HG03108 (cell line): ENCODE measurements at regions not wholly inside any gene's neighbourhood (a gene's known extent, or its start where the extent isn't known, plus 50 kb on each side); places are given as distances from the start of the nearest gene placed in this dataset.

Source experiments
- ATAC-seq: cut with Tn5 transposase; IDR thresholded peaks from one replicate; pipeline ENCODE4 v1.9.1; 2021; ENCODE audit warnings: moderate library complexity; ENCODE audit not compliant: unreplicated experiment

DNA sequence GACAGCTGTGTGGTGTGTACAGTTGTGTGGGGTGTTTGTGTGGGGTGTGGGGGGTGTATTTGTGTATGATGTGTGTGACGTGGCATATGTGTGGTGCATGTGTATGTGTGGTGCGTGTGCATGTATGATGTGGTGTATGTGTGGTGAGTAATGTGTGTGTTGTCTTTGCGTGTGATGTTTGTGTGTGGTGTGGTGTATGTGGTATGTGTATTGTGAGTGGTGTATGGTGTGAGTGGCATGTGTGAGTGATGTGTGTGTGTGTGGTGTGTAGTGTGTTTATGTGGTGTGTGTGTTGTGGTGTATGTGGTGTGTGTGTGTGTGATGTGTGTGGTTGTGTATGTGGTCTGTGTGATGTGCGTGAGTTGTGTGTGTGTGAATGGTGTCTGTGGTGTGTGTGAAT, 191.1 kb downstream of the MELK start:
- no peak for ATAC-seq

DNA sequence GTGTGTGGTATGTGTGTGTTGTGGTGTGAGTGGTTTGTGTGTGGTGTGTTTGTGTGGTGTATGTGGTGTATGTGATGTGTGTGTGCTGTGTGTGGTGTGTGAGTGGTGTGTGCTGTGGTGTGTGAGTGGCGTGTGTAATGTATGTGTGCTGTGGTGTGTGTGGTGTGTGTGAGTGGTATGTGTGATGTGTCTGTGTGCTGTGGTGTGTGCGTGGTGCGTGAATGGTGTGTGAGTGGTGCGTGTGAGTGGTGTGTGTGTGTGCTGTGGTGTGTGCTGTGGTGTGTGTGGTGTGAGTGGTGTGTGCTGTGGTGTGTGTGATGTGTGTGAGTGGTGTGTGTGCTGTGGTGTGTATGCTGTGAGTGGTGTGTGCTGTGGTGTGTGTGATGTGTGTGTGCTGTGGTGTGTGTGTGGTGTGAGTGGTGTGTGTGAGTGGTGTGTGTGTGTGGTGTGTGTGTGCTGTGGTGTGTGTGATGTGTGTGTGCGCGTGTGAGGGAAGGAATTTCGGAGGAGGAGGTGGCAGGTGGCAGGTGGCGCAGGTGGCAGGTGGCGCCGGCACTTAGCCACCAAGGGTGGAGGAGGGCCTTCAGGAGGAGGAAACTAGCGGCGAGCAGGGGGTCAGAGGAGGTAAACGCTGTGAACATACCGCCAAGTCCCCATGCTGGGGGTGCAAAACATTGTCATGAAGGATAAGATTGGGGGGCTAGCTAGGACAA, 191.8 kb downstream of the MELK start:
- no peak for ATAC-seq

DNA sequence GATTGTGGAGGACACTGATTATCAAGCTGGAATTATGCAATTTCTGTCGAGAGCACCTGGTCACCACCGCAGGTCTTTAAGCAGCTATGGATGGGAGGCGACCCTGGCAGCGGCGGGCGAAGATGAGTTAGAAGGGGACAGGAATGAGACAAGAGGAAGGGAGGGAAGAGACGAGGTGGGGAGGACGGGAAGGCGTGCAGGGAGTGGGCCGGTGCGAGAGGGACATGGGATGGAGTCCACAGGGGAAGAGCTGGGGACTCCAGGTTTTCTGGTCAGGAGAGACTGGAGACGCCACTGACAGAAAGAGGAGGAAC, 192.3 kb downstream of the MELK start:
- no peak for ATAC-seq

DNA sequence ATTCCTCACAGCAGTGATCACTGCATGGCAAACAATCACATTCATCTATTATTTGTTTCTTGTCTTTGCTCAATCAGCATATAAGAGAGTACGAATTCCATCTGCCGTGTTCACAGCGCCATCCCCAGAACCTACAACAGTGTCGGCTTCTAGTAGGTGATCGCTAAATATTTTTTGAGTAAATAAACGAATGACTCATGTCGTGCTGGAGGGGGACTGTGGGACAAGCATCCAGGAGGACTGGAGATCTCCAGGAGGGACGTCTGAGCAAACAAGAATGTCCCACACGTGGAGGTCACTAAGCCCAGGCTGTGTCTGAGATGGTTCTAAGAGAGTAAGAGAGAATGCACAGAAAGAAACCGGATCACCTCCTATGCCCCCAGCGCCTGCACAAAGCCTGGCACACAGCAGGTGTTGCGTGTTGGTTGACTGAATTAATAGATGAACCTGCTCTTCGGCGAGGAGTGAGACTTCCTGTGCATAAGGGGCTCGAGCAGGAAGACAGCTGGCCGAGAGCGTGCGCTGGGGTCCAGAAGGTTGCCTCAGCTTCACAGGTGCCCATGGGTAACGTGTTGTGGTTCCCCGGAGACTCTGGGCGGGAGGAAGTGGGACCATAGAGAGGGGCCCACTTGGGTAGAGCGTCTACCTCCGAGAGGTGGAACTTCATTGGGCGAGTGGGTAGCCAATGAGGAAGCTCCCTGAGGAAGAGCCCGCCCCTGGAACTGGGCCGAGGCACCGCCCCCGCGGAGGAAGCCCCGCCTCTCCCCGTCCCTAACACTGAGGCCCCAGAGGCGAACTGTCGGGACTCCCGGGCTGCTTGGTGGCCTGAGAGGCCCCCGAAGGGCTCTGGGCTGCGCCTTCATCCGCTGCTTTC, 193.0 kb downstream of the MELK start:
- ATAC-seq: peak; percentile 98

DNA sequence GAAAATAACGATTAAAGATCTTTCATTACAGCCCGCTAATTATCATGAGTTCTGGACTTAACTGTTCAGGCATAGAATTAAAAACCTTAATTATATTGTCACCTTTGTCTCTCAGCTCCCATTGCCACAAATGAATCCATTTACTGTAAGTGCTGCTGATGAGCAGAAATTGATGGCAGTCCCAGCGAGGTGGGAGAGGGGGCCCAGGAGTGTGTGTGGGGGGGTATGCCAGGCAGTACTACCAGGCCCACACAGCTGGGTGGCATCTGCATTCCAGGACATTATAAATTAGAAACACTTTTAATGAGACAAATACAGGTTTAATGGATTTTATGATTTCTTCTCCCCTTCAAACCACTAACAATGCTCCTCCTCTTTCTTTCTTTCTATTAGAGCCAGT, 196.0 kb downstream of the MELK start:
- no peak for ATAC-seq

DNA sequence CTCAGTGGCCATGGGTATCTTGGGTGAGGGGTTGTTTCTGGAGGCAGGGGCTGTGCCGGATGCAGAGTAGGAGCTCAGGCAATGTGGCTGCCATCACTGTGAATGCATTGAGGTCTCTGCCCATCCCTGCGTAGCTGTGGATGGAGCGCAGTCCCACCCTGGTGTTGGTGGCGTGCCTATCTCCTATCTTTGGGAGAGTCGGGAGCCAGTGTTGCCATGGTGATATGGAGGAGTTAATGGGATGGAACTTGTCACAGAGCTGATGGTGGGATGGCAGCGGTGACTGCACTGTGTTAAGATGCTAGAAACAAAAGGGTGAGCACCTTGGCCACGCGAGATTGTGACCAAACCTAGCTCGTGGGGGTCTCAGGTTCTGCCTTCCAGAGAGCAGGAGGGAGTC, 197.3 kb downstream of the MELK start:
- ATAC-seq: no peak

DNA sequence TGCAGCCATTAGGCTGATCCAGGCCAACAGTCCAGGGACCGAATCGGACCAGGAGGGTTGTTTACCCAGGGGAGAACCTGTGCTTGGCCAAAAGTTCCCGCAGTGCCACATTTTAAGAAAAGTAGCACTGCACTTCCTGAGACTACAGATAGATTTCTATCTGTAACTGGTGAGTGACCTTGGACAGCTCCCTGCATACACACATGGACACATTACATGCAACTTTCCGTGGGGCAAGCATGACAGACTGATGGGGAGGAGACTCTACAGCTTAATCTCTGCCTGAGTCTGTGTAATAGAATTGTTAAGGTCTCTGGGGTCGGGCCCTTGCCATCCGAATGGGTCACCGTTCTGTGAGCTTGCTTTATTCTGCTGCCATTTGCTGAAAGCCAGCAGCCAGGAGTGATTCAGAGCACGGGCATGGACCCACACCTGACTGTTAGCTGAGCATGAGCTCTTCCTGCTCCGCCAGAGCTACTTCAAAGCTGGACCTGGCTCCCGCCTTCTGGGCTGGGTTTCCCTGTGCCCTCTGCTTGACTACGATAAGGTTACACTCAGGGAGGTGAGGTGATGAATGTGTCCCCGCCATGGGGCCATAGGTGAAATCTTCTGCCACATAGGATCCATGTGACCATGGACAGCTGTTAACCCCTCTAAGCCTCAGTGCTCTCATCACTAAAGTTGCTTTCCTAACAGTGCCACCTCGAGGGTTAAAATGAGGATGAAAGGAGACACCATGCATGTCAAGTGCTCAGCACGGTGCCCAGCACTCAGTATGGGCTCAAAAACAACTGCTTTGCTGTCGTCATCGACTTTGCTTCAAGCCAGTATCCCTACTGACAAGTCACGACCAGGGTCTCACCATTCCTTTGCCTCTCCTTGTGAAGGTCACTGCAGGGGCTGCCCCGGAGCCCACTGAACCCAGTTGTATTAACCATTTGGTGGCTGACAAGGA, 200.0 kb downstream of the MELK start:
- ATAC-seq: no peak

DNA sequence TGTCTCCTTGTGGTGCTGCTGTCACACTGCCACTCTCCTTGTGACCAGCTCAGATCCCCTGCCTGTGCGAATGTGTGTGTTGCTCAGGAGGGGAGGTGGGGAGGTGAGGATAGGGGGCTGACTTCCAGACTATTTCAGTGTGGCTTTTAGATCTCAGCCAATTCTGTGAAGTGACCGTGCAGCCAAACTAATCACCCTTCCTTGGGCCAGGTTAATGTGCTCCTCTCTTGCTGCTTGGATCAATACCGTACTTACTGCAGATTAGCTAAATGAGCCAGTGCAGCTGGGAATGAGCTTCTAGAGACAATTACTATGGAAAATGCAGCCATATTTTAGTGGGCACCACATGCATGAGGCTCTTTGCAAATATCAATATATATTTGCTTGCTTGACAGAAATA, 206.0 kb downstream of the MELK start:
- ATAC-seq: no peak

DNA sequence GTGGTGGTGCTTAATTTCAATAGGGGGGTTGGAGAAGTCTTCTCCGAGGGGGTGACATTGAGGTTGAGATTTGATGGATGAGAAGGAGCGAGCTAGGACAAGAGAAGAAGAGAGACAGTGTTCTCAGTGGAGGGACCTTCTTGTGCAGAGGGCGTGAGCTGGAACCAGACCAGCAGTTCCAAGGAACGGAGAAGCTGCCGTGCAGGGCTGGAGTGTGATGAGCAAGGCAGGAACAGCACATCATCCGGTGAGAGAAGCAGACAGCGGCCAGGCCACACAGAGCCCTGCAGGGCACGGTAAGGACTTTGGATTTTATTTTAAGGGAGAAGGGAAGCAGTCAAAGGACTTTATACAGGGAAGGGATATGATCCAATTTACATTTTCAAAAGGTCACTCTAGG, 206.9 kb downstream of the MELK start:
- no peak for ATAC-seq

DNA sequence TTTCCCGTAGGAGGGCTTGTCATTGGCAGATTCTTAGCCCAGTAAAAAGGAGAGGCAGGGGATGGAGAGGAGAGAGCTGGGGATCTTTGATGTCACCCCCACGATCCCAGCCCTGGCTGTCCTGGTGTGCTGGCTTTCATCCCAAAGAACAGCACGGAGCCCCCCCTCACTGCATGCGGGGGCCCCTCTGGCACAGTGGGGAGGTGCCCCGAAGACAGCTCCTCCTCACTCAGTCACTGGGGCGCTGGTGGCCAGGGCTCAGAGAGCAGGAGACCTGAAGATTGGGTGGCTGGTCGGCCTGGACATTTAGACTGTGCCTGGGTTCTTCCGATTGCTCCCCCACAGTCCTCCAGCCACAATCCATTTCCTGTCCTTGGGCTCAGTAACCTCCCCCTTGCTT, 207.5 kb downstream of the MELK start:
- ATAC-seq: no peak

DNA sequence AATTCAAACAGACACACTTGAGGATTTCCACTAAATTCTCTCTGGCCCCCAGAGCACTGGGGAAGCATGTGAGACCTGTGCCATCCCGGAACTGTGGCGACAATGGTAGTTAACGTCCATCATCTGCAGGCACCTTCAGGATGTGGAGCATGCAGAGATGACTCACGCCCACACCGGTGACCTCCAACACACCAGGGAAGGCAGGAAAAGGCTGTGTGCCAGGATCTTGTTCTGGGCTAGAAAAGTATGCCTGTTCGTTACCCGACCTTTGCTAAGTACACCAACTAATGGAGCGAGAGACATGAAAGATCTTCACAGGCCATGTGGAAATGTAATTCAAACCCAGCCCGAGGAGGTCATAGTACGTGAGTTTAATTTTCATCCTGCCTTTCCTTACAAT, 208.8 kb downstream of the MELK start:
- ATAC-seq: no peak
